Neural progenitor cell (in vitro differentiated cells): ENCODE measurements at regions not wholly inside any gene's neighbourhood (a gene's known extent, or its start where the extent isn't known, plus 50 kb on each side); places are given as distances from the start of the nearest gene placed in this dataset.

Source experiments
- CTCF ChIP-seq: fragments of 200-600 bp; sonication (generic); IDR thresholded peaks from 2 replicates; pipeline ENCODE4 v1.5.1; 2017; ENCODE audit warnings: antibody characterized with exemption, mild to moderate bottlenecking
- EZH2phosphoT487 ChIP-seq: fragments of 200-600 bp; sonication (generic); IDR thresholded peaks from 2 replicates; pipeline ENCODE4 v1.6.1; 2017; ENCODE audit warnings: antibody characterized with exemption

- TF ChIP-seq EZH2phosphoT487, result no peak
- no peak for TF ChIP-seq CTCF
These were observed 678.4 kb upstream of the DIAPH2 start for GRCh38 chrX:96006281-96006680.
